ENCODE measurements at regions not wholly inside any gene's neighbourhood (a gene's known extent, or its start where the extent isn't known, plus 50 kb on each side); places are given as distances from the start of the nearest gene placed in this dataset.
"Not testable (repeated sequence)": the region's sequence is repeated elsewhere in the genome, so short reads cannot be mapped to it uniquely, and the experiment has no call there.

- DNase-seq (ENCODE audit: low read depth): no peak
- no peak overlapping the region for H3K4me3 ChIP-seq (ENCODE audit: low read depth, low read length)
- TF ChIP-seq CTCF (conservative IDR thresholded peaks at IDR 0.05; ENCODE audit: low read depth, low read length): no peak
Measured at GRCh38 chr13:55653497-55653896, 1487.2 kb upstream of the PRR20A start.

GRCh38 chr13:55654243-55654642, 1486.5 kb upstream of the PRR20A start:
- H3K4me3 ChIP-seq (ENCODE audit: low read depth, low read length): no peak overlapping the region
- no peak for TF ChIP-seq CTCF (conservative IDR thresholded peaks at IDR 0.05; ENCODE audit: low read depth, low read length)
- no peak for DNase-seq (ENCODE audit: low read depth)

- not testable (repeated sequence) for H3K4me3 ChIP-seq (ENCODE audit: low read depth, low read length); DNase-seq (ENCODE audit: low read depth)
Measured at GRCh38 chr13:55660264-55660663, 1480.5 kb upstream of the PRR20A start.

- H3K4me3 ChIP-seq (ENCODE audit: low read depth, low read length): no peak overlapping the region
- no peak for TF ChIP-seq CTCF (conservative IDR thresholded peaks at IDR 0.05; ENCODE audit: low read depth, low read length)
- no peak for DNase-seq (ENCODE audit: low read depth)
Measured at GRCh38 chr13:55660851-55661250, 1479.9 kb upstream of the PRR20A start.

GRCh38 chr13:55661505-55661904, 1479.2 kb upstream of the PRR20A start:
- no peak for TF ChIP-seq CTCF (conservative IDR thresholded peaks at IDR 0.05; ENCODE audit: low read depth, low read length)
- H3K4me3 ChIP-seq (ENCODE audit: low read depth, low read length): no peak overlapping the region
- DNase-seq (ENCODE audit: low read depth): no peak

- TF ChIP-seq CTCF (conservative IDR thresholded peaks at IDR 0.05; ENCODE audit: low read depth, low read length): no peak
Measured at GRCh38 chr13:55664178-55664577, 1476.5 kb upstream of the PRR20A start.

GRCh38 chr13:55669051-55669450, 1471.7 kb upstream of the PRR20A start:
- H3K4me3 ChIP-seq (ENCODE audit: low read depth, low read length): no peak overlapping the region
- DNase-seq (ENCODE audit: low read depth): no peak
- TF ChIP-seq CTCF (conservative IDR thresholded peaks at IDR 0.05; ENCODE audit: low read depth, low read length): no peak

More at GRCh38 chr13:55664178-55664577, 1476.5 kb upstream of the PRR20A start:
- no peak overlapping the region for H3K4me3 ChIP-seq (ENCODE audit: low read depth, low read length)
- no peak for DNase-seq (ENCODE audit: low read depth)

- no peak for TF ChIP-seq CTCF (conservative IDR thresholded peaks at IDR 0.05; ENCODE audit: low read depth, low read length)
- DNase-seq (ENCODE audit: low read depth): no peak
Measured at GRCh38 chr13:55673910-55674309, 1466.8 kb upstream of the PRR20A start.

More at GRCh38 chr13:55673910-55674309, 1466.8 kb upstream of the PRR20A start:
- no peak overlapping the region for H3K4me3 ChIP-seq (ENCODE audit: low read depth, low read length)
